ENCODE measurements at regions not wholly inside any gene's neighbourhood (a gene's known extent, or its start where the extent isn't known, plus 50 kb on each side); places are given as distances from the start of the nearest gene placed in this dataset.
"Not testable (repeated sequence)": the region's sequence is repeated elsewhere in the genome, so short reads cannot be mapped to it uniquely, and the experiment has no call there.

GRCh38 chr12:90548595-90548994 is 406.4 kb downstream of the CCER1 start:
- DNase-seq (ENCODE audit: extremely low read depth, low read depth): no peak
- H3K4me3 ChIP-seq (replicated peaks; ENCODE audit: low read depth, low read length): no peak overlapping the region
- TF ChIP-seq, protein P1, sequence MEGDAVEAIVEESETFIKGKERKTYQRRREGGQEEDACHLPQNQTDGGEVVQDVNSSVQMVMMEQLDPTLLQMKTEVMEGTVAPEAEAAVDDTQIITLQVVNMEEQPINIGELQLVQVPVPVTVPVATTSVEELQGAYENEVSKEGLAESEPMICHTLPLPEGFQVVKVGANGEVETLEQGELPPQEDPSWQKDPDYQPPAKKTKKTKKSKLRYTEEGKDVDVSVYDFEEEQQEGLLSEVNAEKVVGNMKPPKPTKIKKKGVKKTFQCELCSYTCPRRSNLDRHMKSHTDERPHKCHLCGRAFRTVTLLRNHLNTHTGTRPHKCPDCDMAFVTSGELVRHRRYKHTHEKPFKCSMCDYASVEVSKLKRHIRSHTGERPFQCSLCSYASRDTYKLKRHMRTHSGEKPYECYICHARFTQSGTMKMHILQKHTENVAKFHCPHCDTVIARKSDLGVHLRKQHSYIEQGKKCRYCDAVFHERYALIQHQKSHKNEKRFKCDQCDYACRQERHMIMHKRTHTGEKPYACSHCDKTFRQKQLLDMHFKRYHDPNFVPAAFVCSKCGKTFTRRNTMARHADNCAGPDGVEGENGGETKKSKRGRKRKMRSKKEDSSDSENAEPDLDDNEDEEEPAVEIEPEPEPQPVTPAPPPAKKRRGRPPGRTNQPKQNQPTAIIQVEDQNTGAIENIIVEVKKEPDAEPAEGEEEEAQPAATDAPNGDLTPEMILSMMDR (IDR thresholded peaks at IDR 0.05; ENCODE audit: low read depth, low read length, missing control alignments): no peak

GRCh38 chr12:90546511-90546910 is 408.5 kb downstream of the CCER1 start:
- no peak for DNase-seq (ENCODE audit: extremely low read depth, low read depth)
- TF ChIP-seq, protein P1 (IDR thresholded peaks at IDR 0.05; ENCODE audit: low read depth, low read length, missing control alignments): no peak
- H3K4me3 ChIP-seq (replicated peaks; ENCODE audit: low read depth, low read length): no peak overlapping the region

- H3K4me3 ChIP-seq (replicated peaks; ENCODE audit: low read depth, low read length): no peak overlapping the region
- no peak for DNase-seq (ENCODE audit: extremely low read depth, low read depth)
- TF ChIP-seq, protein P1 (IDR thresholded peaks at IDR 0.05; ENCODE audit: low read depth, low read length, missing control alignments): no peak
Observed at GRCh38 chr12:90543841-90544240, 411.1 kb downstream of the CCER1 start.

GRCh38 chr12:90543374-90543773 is 411.6 kb downstream of the CCER1 start:
- no peak overlapping the region for H3K4me3 ChIP-seq (replicated peaks; ENCODE audit: low read depth, low read length)
- TF ChIP-seq, protein P1 (IDR thresholded peaks at IDR 0.05; ENCODE audit: low read depth, low read length, missing control alignments): no peak
- DNase-seq (ENCODE audit: extremely low read depth, low read depth): no peak

DNA sequence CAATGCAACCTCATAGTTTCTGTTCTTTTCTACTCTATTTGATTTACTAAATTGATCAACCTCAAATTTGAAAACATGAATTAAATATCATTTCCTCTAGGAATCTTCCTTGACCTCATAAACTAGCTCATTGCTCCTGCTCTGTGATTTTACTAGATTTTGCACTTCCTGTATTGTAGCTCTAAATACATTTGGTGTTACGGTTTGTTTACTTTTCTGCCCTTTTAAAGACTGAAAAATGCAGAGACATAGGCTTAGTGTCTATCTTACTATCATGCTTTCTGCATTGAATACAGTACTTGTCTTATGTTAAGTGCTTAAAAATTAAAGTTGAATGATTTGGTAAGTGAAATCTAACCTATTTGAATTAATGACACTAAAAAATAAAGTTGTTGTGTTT is 412.1 kb downstream of the CCER1 start:
- not testable (repeated sequence) for DNase-seq (ENCODE audit: extremely low read depth, low read depth); H3K4me3 ChIP-seq (replicated peaks; ENCODE audit: low read depth, low read length)

DNA sequence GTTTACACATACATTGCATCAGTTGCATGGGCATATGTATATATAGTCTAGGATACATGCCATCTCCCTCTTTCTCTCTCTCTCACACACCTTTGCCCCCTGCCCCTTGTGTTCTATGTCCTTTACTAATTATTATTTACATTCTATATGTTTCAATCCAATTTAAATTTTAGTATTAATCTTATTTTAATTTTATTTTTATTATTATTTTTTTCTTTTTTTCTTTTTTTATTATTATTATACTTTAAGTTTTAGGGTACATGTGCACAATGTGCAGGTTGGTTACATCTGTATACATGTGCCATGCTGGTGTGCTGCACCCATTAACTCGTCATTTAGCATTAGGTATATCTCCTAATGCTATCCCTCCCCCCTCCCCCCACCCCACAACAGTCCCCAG is 421.1 kb downstream of the CCER1 start:
- not testable (repeated sequence) for H3K4me3 ChIP-seq (replicated peaks; ENCODE audit: low read depth, low read length); DNase-seq (ENCODE audit: extremely low read depth, low read depth)

- no peak for DNase-seq (ENCODE audit: extremely low read depth, low read depth)
- no peak overlapping the region for H3K4me3 ChIP-seq (replicated peaks; ENCODE audit: low read depth, low read length)
- TF ChIP-seq, protein P1 (IDR thresholded peaks at IDR 0.05; ENCODE audit: low read depth, low read length, missing control alignments): no peak
Observed at GRCh38 chr12:90520002-90520734, 434.8 kb downstream of the CCER1 start.

DNA sequence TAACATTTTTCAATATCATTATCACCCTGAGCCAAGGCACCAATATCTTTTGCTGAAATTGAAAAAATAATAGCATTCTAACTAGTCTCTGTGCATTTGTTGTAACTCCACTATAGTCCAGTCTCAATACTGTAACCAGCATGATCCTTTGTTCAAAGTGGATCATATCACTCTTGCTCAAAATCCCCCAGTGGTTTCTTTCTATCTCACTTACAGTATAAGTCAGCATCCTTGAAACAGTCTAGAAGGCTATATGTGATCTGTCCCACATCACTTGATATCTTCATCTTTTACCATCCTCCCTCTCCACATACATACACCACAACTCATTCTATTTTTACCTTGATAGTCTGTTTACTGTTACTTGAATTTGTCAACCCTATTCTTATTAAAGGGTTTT is 435.7 kb downstream of the CCER1 start:
- DNase-seq (ENCODE audit: extremely low read depth, low read depth): no peak
- H3K4me3 ChIP-seq (replicated peaks; ENCODE audit: low read depth, low read length): no peak overlapping the region
- TF ChIP-seq, protein P1 (IDR thresholded peaks at IDR 0.05; ENCODE audit: low read depth, low read length, missing control alignments): no peak
